GM18909 (cell line): ENCODE measurements at regions not wholly inside any gene's neighbourhood (a gene's known extent, or its start where the extent isn't known, plus 50 kb on each side); places are given as distances from the start of the nearest gene placed in this dataset.
"Not testable (repeated sequence)": the region's sequence is repeated elsewhere in the genome, so short reads cannot be mapped to it uniquely, and the experiment has no call there.

Experiments
- ATAC-seq: cut with Tn5 transposase; IDR thresholded peaks from one replicate; pipeline ENCODE4 v1.9.1; 2021; ENCODE audit warnings: mild to moderate bottlenecking; ENCODE audit not compliant: unreplicated experiment, poor library complexity

GRCh38 chr14:92223025-92223424 lies 99.9 kb upstream of the SLC24A4 start:
- ATAC-seq: no peak

- ATAC-seq: no peak
Observed at GRCh38 chr14:92224358-92224954, 98.5 kb upstream of the SLC24A4 start.

- ATAC-seq: no peak
Observed at GRCh38 chr14:92225731-92226130, 97.2 kb upstream of the SLC24A4 start.

- ATAC-seq: not testable (repeated sequence)
Observed at GRCh38 chr14:92226166-92226565, 96.8 kb upstream of the SLC24A4 start.

- ATAC-seq: no peak
Observed at GRCh38 chr14:92236243-92236900, 86.6 kb upstream of the SLC24A4 start.

GRCh38 chr14:92240658-92241057 lies 82.3 kb upstream of the SLC24A4 start:
- no peak for ATAC-seq

GRCh38 chr14:92241966-92242595 lies 80.9 kb upstream of the SLC24A4 start:
- ATAC-seq: no peak

GRCh38 chr14:92244805-92245204 lies 78.2 kb upstream of the SLC24A4 start:
- ATAC-seq: no peak

- ATAC-seq: no peak
Observed at GRCh38 chr14:92247341-92247740, 75.6 kb upstream of the SLC24A4 start.

- no peak for ATAC-seq
Observed at GRCh38 chr14:92247947-92248346, 75.0 kb upstream of the SLC24A4 start.

- no peak for ATAC-seq
Observed at GRCh38 chr14:92248696-92249095, 74.3 kb upstream of the SLC24A4 start.

- not testable (repeated sequence) for ATAC-seq
Observed at GRCh38 chr14:92250366-92250765, 72.6 kb upstream of the SLC24A4 start.

- no peak for ATAC-seq
Observed at GRCh38 chr14:92252323-92252722, 70.6 kb upstream of the SLC24A4 start.

GRCh38 chr14:92253381-92253894 lies 69.5 kb upstream of the SLC24A4 start:
- no peak for ATAC-seq

GRCh38 chr14:92254786-92255185 lies 68.2 kb upstream of the SLC24A4 start:
- ATAC-seq: no peak

- ATAC-seq: peak; percentile 33
Observed at GRCh38 chr14:92258934-92259333, 64.0 kb upstream of the SLC24A4 start.

- ATAC-seq: peak; percentile 74
Observed at GRCh38 chr14:92259613-92260357, 63.2 kb upstream of the SLC24A4 start.

- ATAC-seq: no peak
Observed at GRCh38 chr14:92263681-92264080, 59.3 kb upstream of the SLC24A4 start.

GRCh38 chr14:92264195-92264594 lies 58.8 kb upstream of the SLC24A4 start:
- no peak for ATAC-seq

GRCh38 chr14:92266216-92266615 lies 56.7 kb upstream of the SLC24A4 start:
- no peak for ATAC-seq
